ENCODE measurements at regions not wholly inside any gene's neighbourhood (a gene's known extent, or its start where the extent isn't known, plus 50 kb on each side); places are given as distances from the start of the nearest gene placed in this dataset.

DNA sequence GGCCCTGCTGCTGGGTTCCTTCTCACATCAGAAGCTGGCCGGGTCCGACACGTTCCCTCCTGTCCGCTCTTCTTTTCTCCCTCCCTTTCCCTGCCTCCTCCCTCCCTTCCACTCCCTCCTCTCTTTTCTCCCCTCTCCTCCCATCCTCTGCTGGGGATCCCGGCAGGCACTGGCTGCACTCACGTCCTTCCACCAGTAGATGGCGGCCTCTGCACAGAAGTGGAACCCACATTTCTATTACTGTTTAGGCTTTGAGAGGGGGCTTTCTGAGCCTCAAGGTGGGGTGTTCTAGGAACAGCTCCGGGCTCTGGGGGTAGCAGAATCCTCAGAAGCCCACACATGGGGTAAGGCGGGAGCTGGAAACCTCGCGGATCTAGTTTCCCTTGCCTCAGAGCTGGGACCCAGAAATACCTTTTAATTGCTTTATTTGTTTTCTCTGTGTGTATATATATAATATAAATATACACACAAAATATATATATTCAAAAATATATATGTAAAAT lies 294.2 kb downstream of the ZNF536 start:
- no peak for TF ChIP-seq FOXK2 (IDR thresholded peaks at IDR 0.05)
- no peak for TF ChIP-seq FOXA1 (IDR thresholded peaks at IDR 0.05)
- TF ChIP-seq FOXM1 (IDR thresholded peaks at IDR 0.05; ENCODE audit: borderline replicate concordance) = no peak
- TF ChIP-seq SP1 (IDR thresholded peaks at IDR 0.05) = no peak

All from HEK293T (cell line).